Stomach (tissue), 8 donors: ENCODE measurements at regions not wholly inside any gene's neighbourhood (a gene's known extent, or its start where the extent isn't known, plus 50 kb on each side); places are given as distances from the start of the nearest gene placed in this dataset.

Source experiments
- DNase-seq, 2 donors: peaks; one replicate each; pipeline versions ENCODE4 v3.0.0 to v3.0.0-alpha.2; 2013 to 2019
- H3K27ac ChIP-seq, 5 donors: fragments of 200-600 bp in 4 of 5; sonication (generic) in 4 of 5; one replicate each; pipeline ENCODE4 v1.5.1; 2013 to 2019; ENCODE audit warnings: mild to moderate bottlenecking in 1 of 5, moderate library complexity in 1 of 5
- H3K27me3 ChIP-seq, 3 donors: fragments of 200-600 bp; sonication (generic); one replicate each; pipeline ENCODE4 v1.5.1; 2017 to 2019; ENCODE audit warnings: mixed run types in 1 of 3
- H3K36me3 ChIP-seq, 4 donors: fragments of 200-600 bp; sonication (generic); 1 replicate in 3 of 4; 2 replicates in 1 of 4; pipeline ENCODE4 v1.5.1; 2016 to 2019
- H3K4me1 ChIP-seq, 4 donors: fragments of 200-600 bp; sonication (generic); one replicate each; pipeline ENCODE4 v1.5.1; 2016 to 2019
- H3K4me3 ChIP-seq, 4 donors: fragments of 200-600 bp; sonication (generic) in 3 of 4; one replicate each; pipeline ENCODE4 v1.5.1; 2016 to 2019; ENCODE audit warnings: mild to moderate bottlenecking in 1 of 4
- H3K9me3 ChIP-seq, 4 donors: fragments of 200-600 bp; sonication (generic); one replicate each; pipeline ENCODE4 v1.5.1; 2016 to 2019
- EP300 ChIP-seq: sonication (generic); formaldehyde crosslinking; IDR thresholded peaks from one replicate; pipeline ENCODE4 v1.6.1; 2017; ENCODE audit warnings: antibody characterized with exemption
- POLR2A ChIP-seq, 4 donors: fragments of 450-650 bp; IDR thresholded peaks; one replicate each; pipeline ENCODE4 v1.6.1; 2016; ENCODE audit warnings: antibody characterized with exemption in 4 of 4, control low read depth in 2 of 4, mild to moderate bottlenecking in 1 of 4, moderate library complexity in 1 of 4
- POLR2AphosphoS5 ChIP-seq, 3 donors: sonication (generic); formaldehyde crosslinking; IDR thresholded peaks; one replicate each; pipeline ENCODE4 v1.6.1; 2016; ENCODE audit warnings: antibody characterized with exemption in 3 of 3
- WGBS, 5 donors: extraction: QIAGEN DNeasy Blood & Tissue Kit in 3 of 5; methylation state at CpG; one replicate each; pipeline versions ENCODE4 v1.1.5 to v1.1.7; 2013 to 2018; 5-methylcytosine and 5-hydroxymethylcytosine counted together
- intact Hi-C: fragments of 100-400 bp; cut with DNase I; formaldehyde crosslinking; loops from one replicate; pipeline ENCODE4 v1.15.1; 2023; ENCODE audit warnings: low total_unique reads
- TF ChIP-seq, protein P1 (sequence below), 7 experiments: fragments of 450-650 bp in 4 of 7; fragments of 200-600 bp in 3 of 7; sonication (generic) in 3 of 7; IDR thresholded peaks; one replicate each; pipeline ENCODE4 v1.5.1; 2016 to 2019; ENCODE audit warnings: antibody characterized with exemption in 7 of 7, control low read depth in 2 of 7, mild to moderate bottlenecking in 1 of 7
- donor health status: healthy with polysubstance abuse.
- donor health status: Bipolar disorder and iron deficiency.
- donor health status: healthy.

- TF ChIP-seq POLR2A (IDR thresholded peaks at IDR 0.05) (no peak), EP300 (no peak), POLR2AphosphoS5 (IDR thresholded peaks at IDR 0.05) (no peak)
- TF ChIP-seq, protein P1, sequence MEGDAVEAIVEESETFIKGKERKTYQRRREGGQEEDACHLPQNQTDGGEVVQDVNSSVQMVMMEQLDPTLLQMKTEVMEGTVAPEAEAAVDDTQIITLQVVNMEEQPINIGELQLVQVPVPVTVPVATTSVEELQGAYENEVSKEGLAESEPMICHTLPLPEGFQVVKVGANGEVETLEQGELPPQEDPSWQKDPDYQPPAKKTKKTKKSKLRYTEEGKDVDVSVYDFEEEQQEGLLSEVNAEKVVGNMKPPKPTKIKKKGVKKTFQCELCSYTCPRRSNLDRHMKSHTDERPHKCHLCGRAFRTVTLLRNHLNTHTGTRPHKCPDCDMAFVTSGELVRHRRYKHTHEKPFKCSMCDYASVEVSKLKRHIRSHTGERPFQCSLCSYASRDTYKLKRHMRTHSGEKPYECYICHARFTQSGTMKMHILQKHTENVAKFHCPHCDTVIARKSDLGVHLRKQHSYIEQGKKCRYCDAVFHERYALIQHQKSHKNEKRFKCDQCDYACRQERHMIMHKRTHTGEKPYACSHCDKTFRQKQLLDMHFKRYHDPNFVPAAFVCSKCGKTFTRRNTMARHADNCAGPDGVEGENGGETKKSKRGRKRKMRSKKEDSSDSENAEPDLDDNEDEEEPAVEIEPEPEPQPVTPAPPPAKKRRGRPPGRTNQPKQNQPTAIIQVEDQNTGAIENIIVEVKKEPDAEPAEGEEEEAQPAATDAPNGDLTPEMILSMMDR (IDR thresholded peaks at IDR 0.05) = no peak
- Histone ChIP-seq H3K27me3 (no peaks in the 10 kb centered on the region), H3K9me3 (peaks cover 0 to 4% (median 0%) of the 10 kb centered on the region in 4 donors), H3K27ac (no peak overlapping the region), H3K36me3 (no peaks in the 10 kb centered on the region), H3K4me1 (no peaks in the 10 kb centered on the region), H3K4me3 (no peak overlapping the region)
- 71 to 84% (median 76%) methylated on average over 2 of the region's 2 CpGs for WGBS, 5 donors
- no peak for DNase-seq
- intact Hi-C loops = no loop called here
These were observed 335.8 kb downstream of the SLITRK1 start for GRCh38 chr13:83546476-83546875.

GRCh38 chr13:83538636-83539035 lies 343.6 kb downstream of the SLITRK1 start:
- intact Hi-C loops = no loop called here
- TF ChIP-seq EP300 = no peak
- TF ChIP-seq POLR2A (IDR thresholded peaks at IDR 0.05) = no peak
- TF ChIP-seq, protein P1 (IDR thresholded peaks at IDR 0.05) = no peak
- TF ChIP-seq POLR2AphosphoS5 (IDR thresholded peaks at IDR 0.05) = no peak
- Histone ChIP-seq H3K9me3 (peaks cover 0 to 40% (median 10%) of the 10 kb centered on the region in 4 donors), H3K36me3 (no peaks in the 10 kb centered on the region), H3K27ac (no peak overlapping the region), H3K27me3 (no peaks in the 10 kb centered on the region), H3K4me3 (no peak overlapping the region), H3K4me1 (no peaks in the 10 kb centered on the region)
- DNase-seq = no peak
- WGBS, 5 donors = 49 to 62% (median 55%) methylated on average over 2 of the region's 2 CpGs

GRCh38 chr13:83536941-83537340 lies 345.3 kb downstream of the SLITRK1 start:
- no peak overlapping the region for H3K4me3 ChIP-seq
- DNase-seq = no peak
- TF ChIP-seq EP300 = no peak
- TF ChIP-seq POLR2A (IDR thresholded peaks at IDR 0.05) = no peak
- no peak for TF ChIP-seq POLR2AphosphoS5 (IDR thresholded peaks at IDR 0.05)
- TF ChIP-seq, protein P1 (IDR thresholded peaks at IDR 0.05) = no peak
- H3K36me3 ChIP-seq = no peaks in the 10 kb centered on the region
- no peaks in the 10 kb centered on the region for H3K4me1 ChIP-seq
- WGBS, 5 donors = 80 to 95% (median 86%) methylated on average over 2 of the region's 2 CpGs
- H3K27ac ChIP-seq = no peak overlapping the region
- H3K9me3 ChIP-seq = peaks cover 0 to 46% (median 10%) of the 10 kb centered on the region in 4 donors
- intact Hi-C loops = no loop called here
- no peaks in the 10 kb centered on the region for H3K27me3 ChIP-seq

DNA sequence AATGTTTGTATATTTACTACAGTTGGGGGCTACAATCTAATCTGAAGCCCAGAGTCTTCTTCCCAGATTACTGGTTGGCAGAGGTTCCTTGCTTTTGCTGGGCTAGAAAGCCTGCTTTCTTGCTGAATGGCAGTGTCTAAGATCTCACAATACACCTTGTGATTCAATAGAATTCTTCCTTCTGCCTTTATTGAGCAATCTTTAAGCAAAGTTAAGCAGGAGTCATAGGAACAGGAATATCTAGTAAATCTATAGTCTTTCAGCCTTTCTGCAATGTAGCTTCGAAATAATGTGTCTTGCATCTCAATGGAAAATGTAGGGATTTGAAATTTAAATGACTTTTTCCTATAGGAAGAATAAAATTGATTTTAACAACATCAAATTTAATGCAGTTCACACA lies 346.1 kb downstream of the SLITRK1 start:
- Histone ChIP-seq H3K36me3 (no peaks in the 10 kb centered on the region), H3K4me3 (no peak overlapping the region), H3K9me3 (peaks cover 0 to 42% (median 10%) of the 10 kb centered on the region in 4 donors), H3K4me1 (no peaks in the 10 kb centered on the region), H3K27me3 (no peaks in the 10 kb centered on the region), H3K27ac (no peak overlapping the region)
- intact Hi-C loops = no loop called here
- no peak for TF ChIP-seq POLR2A (IDR thresholded peaks at IDR 0.05)
- TF ChIP-seq, protein P1 (IDR thresholded peaks at IDR 0.05) = no peak
- TF ChIP-seq EP300 = no peak
- TF ChIP-seq POLR2AphosphoS5 (IDR thresholded peaks at IDR 0.05) = no peak
- DNase-seq = no peak
- 32 to 48% (median 43%) methylated on average over 1 of the region's 1 CpG for WGBS, 5 donors
